Lung microvascular endothelial cell (primary cell): ENCODE measurements at regions not wholly inside any gene's neighbourhood (a gene's known extent, or its start where the extent isn't known, plus 50 kb on each side); places are given as distances from the start of the nearest gene placed in this dataset.

ENCODE experiments used
- DNase-seq, 2 donors: peaks; one replicate each; pipeline versions ENCODE4 v3.0.0 to v3.0.0-alpha.2; 2010; ENCODE audit warnings: low read depth in 2 of 2

DNA sequence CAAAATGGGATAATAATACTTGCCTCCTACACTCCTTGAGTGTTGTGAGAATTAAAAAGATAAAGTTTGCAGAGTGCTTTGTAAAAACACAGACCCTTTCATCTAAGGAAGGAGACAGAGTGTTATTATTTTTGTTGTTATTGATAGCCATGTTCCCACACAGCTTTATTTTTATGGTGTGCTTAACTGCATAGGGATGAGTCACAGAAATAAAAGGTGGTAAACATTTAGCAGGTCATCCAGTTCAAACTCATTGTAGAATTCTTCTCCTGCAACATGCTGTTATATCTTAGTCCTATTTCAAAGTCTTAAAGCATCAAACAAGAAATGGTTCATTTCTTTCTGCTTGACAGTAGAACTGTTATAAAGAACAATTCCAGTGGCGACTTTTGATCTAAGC lies 367.5 kb upstream of the ACTBL2 start:
- DNase-seq = no peak

GRCh38 chr5:57845025-57845424 lies 362.4 kb upstream of the ACTBL2 start:
- peak in 1 of 2 donors; percentile 57 for DNase-seq

- DNase-seq = peak; percentile 84 to 95
Measured at GRCh38 chr5:57844410-57844809, 361.8 kb upstream of the ACTBL2 start.

GRCh38 chr5:57843059-57843367 lies 360.4 kb upstream of the ACTBL2 start:
- DNase-seq = no peak

DNA sequence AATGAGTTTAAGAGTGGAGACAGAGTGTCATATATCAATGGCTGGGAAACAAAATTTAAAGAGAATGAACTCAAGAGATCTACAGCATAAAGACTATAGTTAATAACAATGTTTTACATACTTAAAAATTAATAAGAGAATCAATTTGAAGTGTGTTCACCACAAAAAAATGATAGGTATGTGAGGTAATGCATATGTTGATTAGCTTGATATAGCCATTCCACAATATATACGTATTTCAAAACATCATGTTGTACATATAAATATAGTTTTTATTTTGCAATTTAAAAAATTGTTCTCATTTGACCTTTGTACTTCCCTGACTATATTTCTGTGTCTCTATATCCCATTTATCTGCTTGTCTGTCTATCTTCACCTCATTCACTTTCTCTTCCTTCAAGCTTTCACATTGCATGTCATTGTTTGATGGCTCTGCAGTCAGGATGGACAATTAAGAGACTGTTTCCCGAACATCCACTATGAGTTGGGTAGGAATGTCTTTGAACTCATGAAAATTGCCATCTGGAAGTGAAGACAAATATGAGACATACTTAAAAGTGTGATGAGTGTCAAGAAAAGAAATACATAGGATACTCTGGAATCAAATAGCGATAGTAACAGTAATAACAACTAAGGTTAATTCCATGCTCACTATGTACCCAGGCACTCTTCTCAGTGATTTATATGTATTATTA lies 359.9 kb upstream of the ACTBL2 start:
- peak in 1 of 2 donors; percentile 35 for DNase-seq

DNA sequence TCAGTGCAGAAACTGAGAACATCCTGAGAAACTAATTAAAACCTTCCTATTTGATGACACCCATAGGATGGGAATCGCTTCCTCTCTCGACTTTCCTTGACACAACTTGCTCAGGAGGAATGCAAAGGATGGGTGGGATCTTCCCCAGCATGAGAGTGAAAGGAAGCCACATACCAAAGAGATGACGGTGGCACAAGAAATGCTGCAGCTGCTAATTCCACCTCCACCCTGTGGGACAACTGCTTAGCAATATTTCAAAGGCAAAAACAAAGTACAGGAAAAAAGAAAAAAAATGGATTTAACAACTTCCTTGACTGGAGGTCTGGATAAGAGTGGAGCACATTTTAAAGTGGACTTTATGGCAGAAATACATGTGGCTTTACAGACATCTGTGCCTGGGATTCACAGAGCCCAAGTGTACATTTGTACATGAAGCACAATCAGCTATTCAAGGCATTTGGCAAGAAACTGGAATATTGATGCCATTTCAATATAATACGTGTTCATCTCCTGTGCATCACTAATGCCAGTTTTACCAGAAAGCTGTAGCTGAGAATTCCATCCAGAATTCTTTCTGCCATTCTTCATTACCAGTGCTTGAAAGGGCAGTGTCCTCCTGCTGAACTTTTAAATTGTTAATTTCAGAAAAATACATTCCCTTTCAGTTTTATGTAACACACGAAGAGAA lies 359.2 kb upstream of the ACTBL2 start:
- peak; percentile 5 to 97 for DNase-seq

GRCh38 chr5:57839437-57840079 lies 356.9 kb upstream of the ACTBL2 start:
- DNase-seq = no peak

DNA sequence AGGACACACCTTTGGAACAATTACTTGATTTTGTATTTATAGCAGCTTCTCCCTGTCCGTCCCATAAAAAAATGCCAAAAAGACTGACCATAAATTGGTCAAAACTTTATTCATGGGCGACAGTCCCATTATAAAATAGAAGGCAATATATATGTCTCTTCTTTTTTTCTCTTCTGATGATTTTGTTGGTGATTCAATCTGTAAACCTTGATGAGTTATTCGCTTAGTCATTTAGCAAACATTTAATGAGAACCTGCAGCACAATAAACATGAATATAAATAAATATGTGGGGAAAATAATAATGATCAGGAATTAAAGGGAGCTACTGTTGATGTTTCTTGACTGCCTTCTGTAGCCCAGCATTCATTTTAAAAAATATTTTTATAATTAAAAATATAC lies 356.4 kb upstream of the ACTBL2 start:
- peak in 1 of 2 donors; percentile 16 for DNase-seq

- DNase-seq = no peak
Measured at GRCh38 chr5:57836921-57837320, 354.3 kb upstream of the ACTBL2 start.

GRCh38 chr5:57836331-57836730 lies 353.7 kb upstream of the ACTBL2 start:
- DNase-seq = no peak

DNA sequence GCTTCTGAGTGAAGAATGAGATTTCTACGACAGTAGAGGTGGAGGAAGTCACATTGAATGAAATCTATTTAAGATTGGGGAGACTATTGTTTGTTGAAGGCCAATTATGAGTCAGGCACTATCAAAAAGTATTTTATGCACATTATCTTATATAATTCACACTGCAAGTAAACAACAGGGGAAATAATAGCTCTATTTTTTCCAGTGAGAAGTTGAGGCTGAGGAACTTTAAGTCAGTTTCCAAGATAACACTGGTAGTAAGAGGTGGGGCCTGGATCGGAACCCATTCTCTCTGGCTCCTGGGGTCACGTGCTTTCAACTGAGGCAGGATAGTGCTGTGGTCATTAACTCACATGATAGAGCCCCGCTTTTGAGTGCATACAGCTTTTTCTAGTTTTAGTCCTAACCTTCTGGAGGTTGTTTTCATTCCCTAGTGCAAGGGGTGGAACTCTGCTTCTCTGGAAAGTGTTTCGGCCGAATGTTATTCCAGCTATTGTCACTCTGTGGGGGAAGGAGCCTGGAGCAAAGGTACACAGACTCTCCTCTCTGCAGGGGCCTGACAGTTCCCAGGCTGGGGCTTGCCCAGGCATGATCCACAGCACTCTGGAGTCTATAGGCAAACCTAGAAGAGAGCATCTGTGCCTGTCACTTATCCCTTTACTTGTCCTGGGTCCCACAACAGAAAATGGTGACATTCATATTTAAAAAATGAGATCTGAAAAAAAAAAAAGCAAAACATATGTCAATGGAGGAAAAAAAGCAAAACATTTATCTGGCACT lies 352.4 kb upstream of the ACTBL2 start:
- peak; percentile 49 to 82 for DNase-seq

DNA sequence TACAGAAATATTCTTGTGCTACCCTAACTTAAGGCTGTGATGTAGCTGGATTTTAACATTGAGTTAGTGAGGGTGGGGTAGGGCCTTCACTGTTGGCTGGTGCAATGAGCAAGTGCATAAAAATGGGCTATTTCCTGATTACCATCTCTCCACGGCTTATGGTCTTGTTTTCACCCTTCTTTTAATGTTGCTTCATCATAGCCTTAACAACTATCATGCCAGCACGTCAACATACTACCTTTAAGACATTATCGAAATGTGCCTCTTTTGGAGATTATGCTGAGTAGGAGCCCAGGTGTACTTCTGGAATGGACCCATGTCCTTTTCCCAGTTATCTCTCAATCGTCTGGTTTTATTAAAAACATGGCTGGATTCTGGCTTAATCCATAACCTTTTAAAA lies 350.9 kb upstream of the ACTBL2 start:
- no peak for DNase-seq

DNA sequence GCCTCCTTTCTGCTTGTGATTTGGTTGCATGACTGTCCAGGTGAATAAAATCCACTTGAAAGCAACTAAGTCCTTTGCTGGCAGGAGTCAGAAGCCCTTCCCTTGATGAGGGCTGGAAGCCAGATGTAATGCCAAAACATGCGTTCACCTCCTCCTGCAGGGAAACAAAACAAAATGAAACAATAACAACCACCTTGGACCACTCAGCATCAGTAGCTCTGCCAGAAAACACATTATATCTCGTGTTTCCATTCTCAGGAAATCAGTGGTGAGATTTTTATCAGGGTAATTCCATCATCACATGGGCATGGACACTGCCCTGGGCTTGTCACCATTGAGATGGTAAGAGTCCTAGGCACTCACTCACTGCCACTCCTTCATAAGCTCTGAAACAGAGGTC lies 350.3 kb upstream of the ACTBL2 start:
- DNase-seq = peak; percentile 56 to 82

DNA sequence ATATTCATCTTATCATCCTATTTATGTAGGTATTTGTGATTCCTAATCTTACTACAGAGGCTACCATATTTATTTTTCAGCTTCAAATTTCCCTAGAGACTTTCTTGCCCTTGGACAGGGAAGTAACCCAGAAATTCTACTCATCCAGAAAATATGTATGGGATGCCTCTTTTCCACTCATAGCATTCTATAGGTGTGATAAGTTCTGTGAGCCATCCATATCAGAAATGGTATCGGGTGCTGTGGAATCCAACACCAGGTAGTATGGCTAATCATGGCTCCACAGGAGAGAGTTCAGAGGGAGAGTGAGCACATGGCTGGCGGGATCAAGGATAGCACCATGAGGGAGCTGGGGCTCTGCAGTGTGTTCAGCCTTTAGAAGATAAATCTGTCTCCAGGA lies 349.3 kb upstream of the ACTBL2 start:
- DNase-seq = no peak

DNA sequence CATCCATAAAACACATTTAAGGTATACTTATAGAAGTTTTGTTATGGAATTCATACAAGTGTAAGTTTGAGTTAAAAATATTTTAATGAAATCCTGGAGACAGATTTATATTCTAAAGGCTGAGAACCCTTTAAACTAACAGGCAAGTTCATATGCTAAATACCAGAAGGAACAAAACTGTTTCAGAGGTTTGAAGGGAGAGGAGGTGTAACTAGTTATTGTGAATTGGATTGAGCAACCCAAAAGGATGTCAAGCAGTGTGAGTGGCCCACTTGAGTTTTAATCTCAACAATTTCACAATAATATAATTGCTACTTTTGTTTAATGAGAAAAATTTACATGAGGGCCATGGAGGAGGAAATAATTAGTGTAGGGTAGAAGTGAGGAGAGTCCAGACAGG lies 348.5 kb upstream of the ACTBL2 start:
- no peak for DNase-seq

DNA sequence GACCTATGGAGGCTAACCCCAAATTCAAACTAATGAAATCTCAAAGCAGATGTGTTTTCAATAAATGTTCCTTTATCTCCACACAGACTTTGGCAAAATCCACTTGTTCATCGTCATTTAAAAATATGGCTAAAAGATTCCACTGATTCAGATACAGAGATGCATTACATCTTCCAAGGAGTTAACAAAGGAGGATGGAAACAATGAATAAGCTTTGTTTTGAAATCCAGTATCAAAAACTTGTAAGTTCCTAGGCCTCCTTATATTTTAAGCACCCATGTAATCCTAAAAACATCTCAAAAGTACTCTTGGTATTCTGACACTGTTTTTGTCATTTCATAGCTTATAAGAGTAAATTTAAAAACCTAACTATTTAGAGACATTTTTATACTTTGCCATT lies 345.6 kb upstream of the ACTBL2 start:
- DNase-seq = no peak

GRCh38 chr5:57825031-57825686 lies 342.5 kb upstream of the ACTBL2 start:
- peak in 1 of 2 donors; percentile 48 for DNase-seq

DNA sequence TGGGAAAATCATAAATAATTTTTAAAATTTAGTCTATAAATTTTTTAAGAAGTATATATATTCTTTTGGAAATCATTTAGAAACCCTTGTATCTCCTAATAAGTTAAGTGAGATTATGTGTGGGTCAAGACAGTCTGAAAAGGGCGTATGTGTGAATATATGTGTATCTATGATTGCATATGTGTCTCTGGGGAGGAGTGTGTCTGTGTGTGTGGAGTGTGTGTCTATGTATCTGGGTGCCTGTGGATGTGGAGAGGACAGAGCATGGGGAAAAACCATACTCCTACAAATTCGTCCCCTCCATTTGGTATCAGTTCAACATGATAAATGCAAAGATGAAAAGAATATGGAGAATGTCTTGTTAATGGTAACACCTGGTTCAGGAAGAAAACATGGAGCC lies 342.0 kb upstream of the ACTBL2 start:
- no peak for DNase-seq

GRCh38 chr5:57824047-57824446 lies 341.4 kb upstream of the ACTBL2 start:
- DNase-seq = peak in 1 of 2 donors; percentile 7

DNA sequence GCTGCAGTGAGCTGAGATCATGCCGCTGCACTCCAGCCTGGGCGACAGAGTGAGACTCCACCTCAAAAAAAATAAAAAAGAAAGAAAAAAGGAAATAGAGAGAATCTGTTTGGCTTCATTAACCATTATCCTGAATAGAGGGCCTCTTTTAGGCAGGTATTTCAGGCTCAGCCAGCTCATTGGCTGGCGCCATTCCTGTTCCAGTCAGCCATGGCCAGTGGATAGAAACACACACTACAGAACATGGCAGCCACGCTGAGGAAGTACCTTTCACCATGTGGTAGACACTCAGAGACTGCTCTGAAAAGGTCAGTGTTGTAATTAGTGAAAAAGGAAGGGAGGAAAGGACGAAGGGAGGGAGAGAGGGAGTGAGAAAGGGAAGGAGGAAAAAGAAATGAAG lies 340.0 kb upstream of the ACTBL2 start:
- no peak for DNase-seq

DNA sequence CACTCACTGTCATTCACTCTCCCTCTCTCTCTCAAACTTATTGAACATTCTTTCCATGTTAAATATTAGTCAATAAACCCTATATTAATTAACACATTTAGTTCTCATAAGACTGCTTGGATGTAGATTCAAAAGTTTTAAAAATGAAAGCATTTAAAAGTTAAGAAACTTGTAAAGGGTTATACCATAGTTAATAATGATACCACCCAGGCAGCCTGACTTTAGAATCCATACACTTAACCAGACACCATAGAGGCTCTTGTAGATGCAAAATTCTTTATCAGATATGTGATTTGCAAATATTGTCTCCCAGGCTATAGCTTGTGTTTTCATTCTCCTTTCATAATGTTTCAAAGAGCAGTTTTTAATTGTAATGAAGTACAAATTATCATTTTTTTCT lies 335.8 kb upstream of the ACTBL2 start:
- no peak for DNase-seq

GRCh38 chr5:57817924-57818323 lies 335.3 kb upstream of the ACTBL2 start:
- peak; percentile 43 to 89 for DNase-seq
